ENCODE measurements at regions not wholly inside any gene's neighbourhood (a gene's known extent, or its start where the extent isn't known, plus 50 kb on each side); places are given as distances from the start of the nearest gene placed in this dataset.

GRCh38 chr7:142590077-142590476, 159.2 kb upstream of the PRSS1 start:
- no peak overlapping the region for H3K4me3 ChIP-seq (ENCODE audit: control insufficient read depth, low read depth, low read length)
- no peak for DNase-seq (ENCODE audit: low read depth)
- TF ChIP-seq, protein P1, sequence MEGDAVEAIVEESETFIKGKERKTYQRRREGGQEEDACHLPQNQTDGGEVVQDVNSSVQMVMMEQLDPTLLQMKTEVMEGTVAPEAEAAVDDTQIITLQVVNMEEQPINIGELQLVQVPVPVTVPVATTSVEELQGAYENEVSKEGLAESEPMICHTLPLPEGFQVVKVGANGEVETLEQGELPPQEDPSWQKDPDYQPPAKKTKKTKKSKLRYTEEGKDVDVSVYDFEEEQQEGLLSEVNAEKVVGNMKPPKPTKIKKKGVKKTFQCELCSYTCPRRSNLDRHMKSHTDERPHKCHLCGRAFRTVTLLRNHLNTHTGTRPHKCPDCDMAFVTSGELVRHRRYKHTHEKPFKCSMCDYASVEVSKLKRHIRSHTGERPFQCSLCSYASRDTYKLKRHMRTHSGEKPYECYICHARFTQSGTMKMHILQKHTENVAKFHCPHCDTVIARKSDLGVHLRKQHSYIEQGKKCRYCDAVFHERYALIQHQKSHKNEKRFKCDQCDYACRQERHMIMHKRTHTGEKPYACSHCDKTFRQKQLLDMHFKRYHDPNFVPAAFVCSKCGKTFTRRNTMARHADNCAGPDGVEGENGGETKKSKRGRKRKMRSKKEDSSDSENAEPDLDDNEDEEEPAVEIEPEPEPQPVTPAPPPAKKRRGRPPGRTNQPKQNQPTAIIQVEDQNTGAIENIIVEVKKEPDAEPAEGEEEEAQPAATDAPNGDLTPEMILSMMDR (IDR thresholded peaks at IDR 0.05; ENCODE audit: control insufficient read depth, insufficient read depth, low read depth, low read length, missing control alignments), result no peak

- DNase-seq (ENCODE audit: low read depth), result peak; percentile 41
- TF ChIP-seq, protein P1 (IDR thresholded peaks at IDR 0.05; ENCODE audit: control insufficient read depth, insufficient read depth, low read depth, low read length, missing control alignments), result peak; percentile 79
- no peak overlapping the region for H3K4me3 ChIP-seq (ENCODE audit: control insufficient read depth, low read depth, low read length)
Observed at GRCh38 chr7:142587578-142588191, 161.6 kb upstream of the PRSS1 start.

DNA sequence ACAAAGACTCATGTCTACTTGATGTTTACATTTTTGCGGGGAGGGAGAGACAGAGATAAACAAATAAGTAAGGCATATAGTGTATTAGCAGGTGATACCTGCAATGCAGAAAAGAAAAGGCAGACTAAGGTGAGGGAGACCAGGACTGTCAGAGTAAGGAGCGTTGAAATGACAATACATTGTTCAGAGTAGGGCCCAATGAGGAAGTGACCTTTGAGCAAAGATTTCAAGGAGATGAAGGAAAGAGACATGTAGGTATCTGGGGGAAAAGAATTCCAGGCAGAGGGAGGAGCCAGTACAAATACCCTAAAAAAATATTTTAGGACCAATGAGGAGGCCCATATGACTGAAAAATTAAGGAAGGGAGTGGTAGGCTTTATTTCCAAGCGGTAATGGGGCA, 162.7 kb upstream of the PRSS1 start:
- TF ChIP-seq, protein P1 (IDR thresholded peaks at IDR 0.05; ENCODE audit: control insufficient read depth, insufficient read depth, low read depth, low read length, missing control alignments), result no peak
- DNase-seq (ENCODE audit: low read depth), result no peak

GRCh38 chr7:142585425-142585824, 163.8 kb upstream of the PRSS1 start:
- H3K4me3 ChIP-seq (ENCODE audit: control insufficient read depth, low read depth, low read length), result no peak overlapping the region
- TF ChIP-seq, protein P1 (IDR thresholded peaks at IDR 0.05; ENCODE audit: control insufficient read depth, insufficient read depth, low read depth, low read length, missing control alignments), result peak; percentile 45
- no peak for DNase-seq (ENCODE audit: low read depth)

More for the DNA sequence above, 162.7 kb upstream of the PRSS1 start:
- H3K4me3 ChIP-seq (ENCODE audit: control insufficient read depth, low read depth, low read length), result no peak overlapping the region

- H3K4me3 ChIP-seq (ENCODE audit: control insufficient read depth, low read depth, low read length), result no peak overlapping the region
- DNase-seq (ENCODE audit: low read depth), result no peak
- TF ChIP-seq, protein P1 (IDR thresholded peaks at IDR 0.05; ENCODE audit: control insufficient read depth, insufficient read depth, low read depth, low read length, missing control alignments), result no peak
Observed at GRCh38 chr7:142584765-142585164, 164.5 kb upstream of the PRSS1 start.

DNA sequence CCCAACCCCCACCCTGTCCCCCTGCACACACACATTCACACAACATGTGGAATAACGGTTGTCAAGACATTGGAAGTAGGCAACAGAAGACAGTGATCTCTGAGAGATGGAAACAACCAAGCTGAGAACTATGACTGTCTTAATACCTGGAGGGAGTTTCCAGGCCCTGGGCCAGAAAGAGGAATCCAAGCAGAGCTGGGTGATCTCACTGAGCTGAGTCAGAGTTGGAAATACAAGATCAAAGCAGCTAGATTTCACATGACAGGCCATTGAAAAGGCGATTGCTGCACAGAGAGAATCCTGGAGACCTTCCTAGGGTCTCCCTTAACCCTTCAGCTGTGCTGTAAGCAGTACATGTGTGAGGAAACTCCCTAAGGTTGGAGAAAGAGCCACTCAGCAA, 165.8 kb upstream of the PRSS1 start:
- TF ChIP-seq, protein P1 (IDR thresholded peaks at IDR 0.05; ENCODE audit: control insufficient read depth, insufficient read depth, low read depth, low read length, missing control alignments), result no peak
- H3K4me3 ChIP-seq (ENCODE audit: control insufficient read depth, low read depth, low read length), result no peak overlapping the region
- peak; percentile 41 for DNase-seq (ENCODE audit: low read depth)
